Activated naive CD8-positive, alpha-beta T cell (primary cell): ENCODE measurements at regions not wholly inside any gene's neighbourhood (a gene's known extent, or its start where the extent isn't known, plus 50 kb on each side); places are given as distances from the start of the nearest gene placed in this dataset.

Experiments
- H3K27ac Mint-ChIP-seq: one replicate; pipeline ENCODE4 v1.8.0; 2021; ENCODE audit warnings: mixed read lengths
- H3K27me3 Mint-ChIP-seq: one replicate; pipeline ENCODE4 v1.8.0; 2021; ENCODE audit warnings: mixed read lengths
- H3K36me3 Mint-ChIP-seq: one replicate; pipeline ENCODE4 v1.8.0; 2021; ENCODE audit warnings: mixed read lengths
- H3K4me1 Mint-ChIP-seq: one replicate; pipeline ENCODE4 v1.8.0; 2021; ENCODE audit warnings: low read depth, mixed read lengths
- H3K4me3 Mint-ChIP-seq: one replicate; pipeline ENCODE4 v1.8.0; 2021; ENCODE audit warnings: mild to moderate bottlenecking, mixed read lengths
- H3K9me3 Mint-ChIP-seq: one replicate; pipeline ENCODE4 v1.8.0; 2021; ENCODE audit warnings: low read depth, mixed read lengths

DNA sequence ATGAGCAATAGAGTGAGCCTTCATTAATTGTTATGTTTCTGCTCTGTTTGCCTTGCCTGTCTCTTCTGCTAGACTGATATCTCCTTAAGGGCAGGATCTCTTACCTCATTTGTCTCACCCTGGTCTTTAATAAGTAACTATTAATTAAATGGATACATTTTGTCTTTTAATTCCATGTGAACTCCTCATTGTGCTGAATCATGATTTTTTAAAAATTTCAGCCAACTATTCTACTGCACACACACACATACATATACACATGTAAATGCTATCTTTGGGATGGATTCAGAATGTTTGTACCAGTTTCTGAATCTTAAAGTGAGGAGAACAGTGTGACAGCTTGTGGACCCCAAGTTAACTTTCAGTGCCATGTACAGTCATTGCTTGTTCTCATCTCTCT is 731.1 kb upstream of the MAP3K7 start:
- Mint-ChIP-seq H3K36me3 (no peaks in the 10 kb centered on the region), H3K27ac (no peak overlapping the region), H3K9me3 (no peaks in the 10 kb centered on the region), H3K27me3 (no peaks in the 10 kb centered on the region), H3K4me1 (no peaks in the 10 kb centered on the region), H3K4me3 (no peak overlapping the region)

- no peak overlapping the region for H3K27ac Mint-ChIP-seq
- no peaks in the 10 kb centered on the region for H3K4me1 Mint-ChIP-seq
- no peaks in the 10 kb centered on the region for H3K9me3 Mint-ChIP-seq
- no peak overlapping the region for H3K4me3 Mint-ChIP-seq
- no peaks in the 10 kb centered on the region for H3K27me3 Mint-ChIP-seq
- no peaks in the 10 kb centered on the region for H3K36me3 Mint-ChIP-seq
Observed at GRCh38 chr6:91317247-91317835, 730.5 kb upstream of the MAP3K7 start.

DNA sequence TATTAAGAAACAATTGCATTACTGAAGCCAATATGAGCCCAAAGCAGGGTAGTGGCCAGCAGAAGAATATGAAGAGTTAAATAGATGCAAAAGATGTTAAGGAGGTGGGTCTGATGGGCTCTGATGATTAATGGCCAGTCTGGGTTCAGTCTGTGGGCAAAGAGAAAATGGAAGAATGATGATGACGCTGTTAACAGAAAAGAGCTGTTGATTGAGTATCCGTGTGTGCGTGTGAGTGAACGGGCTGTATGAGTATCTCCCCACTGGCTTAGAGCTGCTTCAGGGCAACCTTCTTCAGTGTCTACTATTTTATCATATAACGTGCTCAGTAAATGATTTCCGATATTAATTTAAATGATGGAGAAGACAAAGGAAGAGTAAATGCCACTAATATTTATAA is 723.3 kb upstream of the MAP3K7 start:
- Mint-ChIP-seq H3K4me1 (no peaks in the 10 kb centered on the region), H3K9me3 (no peaks in the 10 kb centered on the region), H3K27me3 (no peaks in the 10 kb centered on the region)

DNA sequence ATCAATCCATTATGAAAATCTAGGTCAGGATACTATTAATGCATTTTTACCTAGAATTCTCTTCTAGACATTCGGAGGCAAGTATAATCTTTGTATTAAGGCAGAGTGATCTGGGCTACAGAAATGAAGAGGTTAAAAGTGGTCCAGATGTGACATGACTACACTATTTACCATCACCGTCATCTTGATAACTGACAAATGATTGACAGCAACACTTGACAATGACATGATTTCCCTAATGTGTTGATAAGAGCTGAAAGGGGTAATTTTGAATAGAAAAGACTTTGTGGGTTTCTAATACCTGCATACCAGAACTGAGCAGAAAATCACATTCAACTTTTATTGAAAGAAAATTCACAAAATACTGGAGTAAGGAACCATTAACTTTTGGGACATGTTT is 718.9 kb upstream of the MAP3K7 start:
- Mint-ChIP-seq H3K27me3 (no peaks in the 10 kb centered on the region), H3K27ac (no peak overlapping the region), H3K36me3 (no peaks in the 10 kb centered on the region), H3K4me3 (no peak overlapping the region), H3K4me1 (no peaks in the 10 kb centered on the region), H3K9me3 (no peaks in the 10 kb centered on the region)

More for the DNA sequence above, 723.3 kb upstream of the MAP3K7 start:
- no peak overlapping the region for H3K4me3 Mint-ChIP-seq
- H3K36me3 Mint-ChIP-seq, result no peaks in the 10 kb centered on the region
- H3K27ac Mint-ChIP-seq, result no peak overlapping the region

- Mint-ChIP-seq H3K4me3 (no peak overlapping the region), H3K27me3 (no peaks in the 10 kb centered on the region), H3K4me1 (no peaks in the 10 kb centered on the region), H3K9me3 (no peaks in the 10 kb centered on the region), H3K27ac (no peak overlapping the region), H3K36me3 (no peaks in the 10 kb centered on the region)
Observed at GRCh38 chr6:91304521-91304920, 717.6 kb upstream of the MAP3K7 start.

GRCh38 chr6:91303326-91303725 is 716.5 kb upstream of the MAP3K7 start:
- H3K4me3 Mint-ChIP-seq, result no peak overlapping the region
- no peaks in the 10 kb centered on the region for H3K27me3 Mint-ChIP-seq
- H3K27ac Mint-ChIP-seq, result no peak overlapping the region
- no peaks in the 10 kb centered on the region for H3K36me3 Mint-ChIP-seq
- H3K4me1 Mint-ChIP-seq, result no peaks in the 10 kb centered on the region
- H3K9me3 Mint-ChIP-seq, result no peaks in the 10 kb centered on the region

- no peak overlapping the region for H3K27ac Mint-ChIP-seq
- no peaks in the 10 kb centered on the region for H3K27me3 Mint-ChIP-seq
- H3K9me3 Mint-ChIP-seq, result no peaks in the 10 kb centered on the region
- no peak overlapping the region for H3K4me3 Mint-ChIP-seq
- H3K36me3 Mint-ChIP-seq, result no peaks in the 10 kb centered on the region
- no peaks in the 10 kb centered on the region for H3K4me1 Mint-ChIP-seq
Observed at GRCh38 chr6:91299544-91300491, 712.9 kb upstream of the MAP3K7 start.

- Mint-ChIP-seq H3K4me3 (no peak overlapping the region), H3K27ac (no peak overlapping the region), H3K9me3 (no peaks in the 10 kb centered on the region), H3K36me3 (no peaks in the 10 kb centered on the region), H3K27me3 (no peaks in the 10 kb centered on the region), H3K4me1 (no peaks in the 10 kb centered on the region)
Observed at GRCh38 chr6:91298543-91299145, 711.8 kb upstream of the MAP3K7 start.

GRCh38 chr6:91293395-91293794 is 706.5 kb upstream of the MAP3K7 start:
- Mint-ChIP-seq H3K4me1 (no peaks in the 10 kb centered on the region), H3K36me3 (no peaks in the 10 kb centered on the region), H3K27me3 (no peaks in the 10 kb centered on the region), H3K4me3 (no peak overlapping the region), H3K27ac (no peak overlapping the region), H3K9me3 (no peaks in the 10 kb centered on the region)

DNA sequence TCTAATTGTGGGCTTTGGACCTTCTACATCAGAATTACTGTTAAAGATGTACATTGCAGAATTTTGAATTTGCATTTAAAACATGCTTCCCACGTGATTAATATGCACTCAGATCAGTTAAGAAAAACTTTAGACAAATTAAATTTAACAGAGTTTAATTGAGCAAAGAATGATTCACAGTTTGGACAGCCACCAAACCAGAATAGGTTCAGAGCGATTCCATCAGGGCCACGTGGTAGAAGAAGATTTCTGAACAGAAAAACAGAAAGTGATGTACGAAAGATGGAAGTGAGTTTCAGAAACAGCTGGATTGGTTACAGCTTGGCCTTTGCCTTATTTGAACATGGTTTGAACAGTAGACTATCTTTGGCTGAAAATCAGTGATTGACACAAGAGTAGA is 704.2 kb upstream of the MAP3K7 start:
- H3K27ac Mint-ChIP-seq, result no peak overlapping the region
- H3K4me3 Mint-ChIP-seq, result no peak overlapping the region
- H3K36me3 Mint-ChIP-seq, result no peaks in the 10 kb centered on the region
- no peaks in the 10 kb centered on the region for H3K4me1 Mint-ChIP-seq
- H3K9me3 Mint-ChIP-seq, result no peaks in the 10 kb centered on the region
- no peaks in the 10 kb centered on the region for H3K27me3 Mint-ChIP-seq

GRCh38 chr6:91288741-91289140 is 701.9 kb upstream of the MAP3K7 start:
- peaks cover 2% of the 10 kb centered on the region for H3K27me3 Mint-ChIP-seq

DNA sequence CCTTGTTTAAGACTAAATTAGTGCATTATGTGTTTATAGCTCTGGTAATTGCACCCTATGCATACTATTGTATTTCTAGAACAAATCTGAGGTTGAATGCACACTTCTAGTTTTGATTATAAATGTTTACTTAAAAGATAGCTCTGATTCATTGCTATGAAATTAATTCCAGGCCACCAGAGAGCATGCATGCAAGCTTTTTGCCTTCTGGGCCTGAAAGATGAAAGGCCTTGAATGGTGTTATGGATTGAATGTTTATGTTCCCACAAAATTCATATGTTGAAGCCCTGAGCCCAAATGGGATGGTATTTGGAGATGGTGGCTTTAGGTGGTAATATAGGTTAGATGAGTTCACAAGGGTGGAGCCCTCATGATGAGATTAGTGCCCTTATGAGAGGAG is 695.0 kb upstream of the MAP3K7 start:
- H3K36me3 Mint-ChIP-seq, result no peaks in the 10 kb centered on the region
- no peaks in the 10 kb centered on the region for H3K9me3 Mint-ChIP-seq
- H3K4me3 Mint-ChIP-seq, result no peak overlapping the region
- H3K4me1 Mint-ChIP-seq, result no peaks in the 10 kb centered on the region
- peaks cover 2% of the 10 kb centered on the region for H3K27me3 Mint-ChIP-seq
- H3K27ac Mint-ChIP-seq, result no peak overlapping the region

More at GRCh38 chr6:91288741-91289140, 701.9 kb upstream of the MAP3K7 start:
- no peaks in the 10 kb centered on the region for H3K4me1 Mint-ChIP-seq
- H3K9me3 Mint-ChIP-seq, result no peaks in the 10 kb centered on the region
- H3K4me3 Mint-ChIP-seq, result no peak overlapping the region
- no peak overlapping the region for H3K27ac Mint-ChIP-seq
- H3K36me3 Mint-ChIP-seq, result no peaks in the 10 kb centered on the region

DNA sequence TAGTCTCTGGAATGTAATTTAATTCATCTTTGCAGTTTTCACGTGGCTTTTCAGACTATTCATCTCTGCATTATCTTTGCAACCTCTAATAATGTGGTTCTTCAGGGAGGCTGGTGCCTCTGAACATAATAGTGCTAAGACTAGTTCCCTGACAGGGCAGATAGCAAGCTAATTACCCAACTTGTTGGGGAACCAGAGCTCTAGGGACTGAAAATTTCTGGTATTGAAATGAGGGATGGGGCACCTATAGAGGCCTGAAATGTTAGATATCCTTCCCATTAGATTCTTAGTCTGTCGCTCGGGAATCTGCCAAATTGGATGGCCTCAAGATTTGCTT is 693.6 kb upstream of the MAP3K7 start:
- Mint-ChIP-seq H3K9me3 (no peaks in the 10 kb centered on the region), H3K4me1 (no peaks in the 10 kb centered on the region), H3K27me3 (peaks cover 2% of the 10 kb centered on the region), H3K27ac (no peak overlapping the region), H3K4me3 (no peak overlapping the region), H3K36me3 (no peaks in the 10 kb centered on the region)

DNA sequence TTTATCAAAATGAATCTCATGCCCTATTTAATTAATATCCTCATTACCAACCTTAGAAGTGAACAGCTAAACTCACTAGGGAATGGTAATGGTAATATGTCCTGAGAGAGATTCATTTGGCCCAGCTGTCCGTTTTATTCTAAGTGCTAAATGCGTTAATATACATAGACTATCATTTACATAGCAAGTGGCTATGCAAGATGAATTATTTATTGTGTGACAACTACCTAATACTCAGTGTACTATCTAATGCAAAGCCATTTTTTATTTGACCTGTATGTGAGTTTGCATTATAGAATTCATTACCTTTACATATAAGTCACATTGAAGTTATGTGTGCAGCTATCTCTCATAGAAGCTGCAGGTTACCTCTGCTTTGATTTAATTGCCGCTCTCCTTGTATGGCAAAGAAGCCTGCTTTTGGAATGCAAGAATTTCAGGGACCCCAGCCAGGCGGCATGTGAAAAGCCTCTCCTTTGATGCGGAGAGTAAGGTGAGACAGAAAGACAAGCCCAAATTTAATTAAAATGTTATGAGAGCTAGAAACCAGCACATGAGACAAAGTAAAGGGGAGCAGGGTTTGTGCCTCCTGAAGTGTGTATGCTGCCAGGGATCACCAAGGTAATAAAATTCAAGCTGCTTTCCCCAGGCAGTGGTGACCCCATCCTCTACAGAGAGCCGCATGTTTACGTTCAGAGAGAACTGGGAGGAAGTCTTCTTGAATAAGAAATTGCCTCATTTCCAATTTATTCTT is 693.0 kb upstream of the MAP3K7 start:
- Mint-ChIP-seq H3K9me3 (no peaks in the 10 kb centered on the region), H3K27ac (no peak overlapping the region), H3K4me1 (no peaks in the 10 kb centered on the region), H3K4me3 (no peak overlapping the region), H3K27me3 (peaks cover 2% of the 10 kb centered on the region), H3K36me3 (no peaks in the 10 kb centered on the region)

DNA sequence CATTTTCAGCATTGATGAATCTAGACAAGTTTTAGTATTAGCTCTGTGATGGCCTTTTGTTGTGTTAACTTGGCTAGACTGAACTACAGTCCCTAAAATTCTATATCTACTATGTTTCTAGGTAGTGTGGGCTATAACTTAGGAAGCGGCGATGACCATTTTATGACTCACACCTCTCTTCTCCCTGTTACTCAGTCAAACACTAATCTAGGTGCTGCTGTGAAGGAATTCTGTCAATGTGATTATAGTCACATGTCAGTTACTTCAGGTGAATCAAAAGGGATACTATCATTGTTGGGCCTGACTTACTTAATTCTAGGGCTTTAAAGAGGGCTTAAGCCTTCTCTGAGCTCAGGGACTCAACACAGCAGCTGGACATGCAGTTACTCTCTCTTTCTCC is 691.5 kb upstream of the MAP3K7 start:
- Mint-ChIP-seq H3K36me3 (no peaks in the 10 kb centered on the region), H3K27me3 (no peaks in the 10 kb centered on the region), H3K27ac (no peak overlapping the region), H3K4me1 (no peaks in the 10 kb centered on the region), H3K4me3 (no peak overlapping the region), H3K9me3 (no peaks in the 10 kb centered on the region)
